ENCODE measurements at regions not wholly inside any gene's neighbourhood (a gene's known extent, or its start where the extent isn't known, plus 50 kb on each side); places are given as distances from the start of the nearest gene placed in this dataset.

DNA sequence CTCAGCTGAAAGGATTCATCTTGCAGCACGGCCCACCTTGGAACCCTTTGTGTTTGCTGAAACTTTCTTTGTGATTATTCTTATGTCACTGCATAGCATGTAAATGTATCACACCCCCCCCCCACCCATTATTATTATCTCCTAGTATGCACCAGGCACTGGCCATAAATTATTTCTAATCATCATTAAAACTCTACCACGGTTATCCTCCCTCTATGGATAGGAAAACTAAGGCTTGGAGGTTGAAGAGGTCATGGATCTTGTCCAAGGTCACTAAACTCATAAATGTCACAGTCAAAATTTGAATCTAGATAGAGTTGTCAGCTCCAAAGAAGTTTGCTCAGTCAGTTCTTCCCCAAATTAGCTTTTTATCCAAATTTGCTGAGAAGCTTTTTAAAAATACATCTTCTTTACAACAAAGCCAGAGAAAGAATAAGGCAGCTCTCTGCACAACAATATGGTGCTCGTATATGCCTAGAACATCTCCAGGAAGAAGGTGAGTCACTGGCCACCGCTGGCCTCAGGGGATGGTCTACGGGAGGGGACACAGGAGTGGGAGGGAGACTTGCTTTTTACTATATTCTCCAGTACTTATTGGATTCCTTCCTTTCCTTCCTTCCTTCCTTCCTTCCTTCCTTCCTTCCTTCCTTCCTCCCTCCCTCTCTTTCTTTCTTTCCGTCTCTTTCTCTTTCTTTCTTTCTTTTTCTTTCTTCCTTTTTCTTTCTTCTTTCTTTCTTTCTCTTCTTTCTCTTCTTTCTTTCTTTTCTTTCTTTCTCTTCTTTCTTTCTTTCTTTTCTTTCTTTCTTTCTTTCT is 134.5 kb downstream of the VEGFA start:
- no peaks in the 10 kb centered on the region for H3K4me1 Mint-ChIP-seq
- DNase-seq = no peak
- H3K36me3 Mint-ChIP-seq (ENCODE audit: low read depth) = no peaks in the 10 kb centered on the region
- CTCF ChIA-PET = no interaction called here
- H3K4me3 Mint-ChIP-seq = no peak overlapping the region
- POLR2A ChIA-PET = no interaction called here
- H3K27ac Mint-ChIP-seq = no peak overlapping the region
- H3K9me3 Mint-ChIP-seq = no peaks in the 10 kb centered on the region
- peaks cover 1% of the 10 kb centered on the region for H3K27me3 Mint-ChIP-seq

DNA sequence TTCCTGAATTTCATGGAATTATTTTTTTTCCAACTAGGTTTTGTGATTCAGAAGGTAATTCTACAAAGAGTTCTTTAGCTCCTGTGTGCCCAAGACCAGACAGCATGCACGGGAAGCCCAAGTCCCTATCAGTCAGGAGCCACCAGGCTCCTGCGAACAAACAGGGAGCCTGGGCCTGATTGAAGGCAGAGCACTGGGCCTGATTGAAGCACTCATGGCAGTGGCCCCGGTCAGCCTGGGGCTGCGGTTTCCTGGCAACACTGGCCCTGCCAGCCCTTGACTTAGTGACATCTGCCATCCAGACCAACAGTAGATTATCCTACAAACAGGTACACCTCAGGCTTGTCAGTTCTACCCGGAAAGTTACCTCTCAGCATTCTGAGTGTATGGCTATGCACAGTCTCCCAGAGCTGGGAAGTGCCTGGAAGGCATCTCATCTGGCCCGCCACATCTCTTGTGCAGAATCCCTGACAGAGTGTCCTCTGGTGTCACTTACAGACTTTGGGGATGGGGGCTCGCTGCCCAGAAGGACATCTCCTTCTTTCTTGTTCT is 133.8 kb downstream of the VEGFA start:
- no peak for DNase-seq
- H3K4me3 Mint-ChIP-seq = no peak overlapping the region
- H3K36me3 Mint-ChIP-seq (ENCODE audit: low read depth) = no peaks in the 10 kb centered on the region
- H3K4me1 Mint-ChIP-seq = no peaks in the 10 kb centered on the region
- CTCF ChIA-PET = no interaction called here
- POLR2A ChIA-PET = no interaction called here
- H3K27me3 Mint-ChIP-seq = peaks cover 1% of the 10 kb centered on the region
- no peaks in the 10 kb centered on the region for H3K9me3 Mint-ChIP-seq
- H3K27ac Mint-ChIP-seq = no peak overlapping the region

DNA sequence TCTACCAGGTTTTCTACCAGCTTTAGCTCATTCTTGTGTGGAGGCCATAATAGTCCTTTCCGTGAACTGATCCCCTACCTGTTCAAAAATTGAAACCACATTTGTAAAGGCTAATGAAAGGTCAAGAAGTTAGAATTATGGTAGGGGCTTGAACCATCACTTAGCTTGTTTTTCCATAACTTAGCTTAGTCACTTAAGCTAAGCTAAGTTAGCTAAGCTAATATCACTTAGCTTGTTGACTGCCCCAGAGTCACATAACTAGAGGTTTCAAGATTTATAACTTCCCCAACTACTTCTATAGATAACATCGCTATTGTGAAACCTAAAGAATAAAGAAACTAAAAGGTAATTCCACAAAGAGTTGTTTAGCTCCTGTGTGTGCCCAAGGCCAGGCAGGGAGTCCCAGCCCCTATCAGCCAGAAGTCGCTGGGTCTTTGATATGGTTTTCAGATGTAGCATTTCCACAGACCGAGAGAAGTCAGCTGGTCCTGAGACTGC is 131.8 kb downstream of the VEGFA start:
- peaks cover 3% of the 10 kb centered on the region for H3K9me3 Mint-ChIP-seq
- H3K4me1 Mint-ChIP-seq = no peaks in the 10 kb centered on the region
- peaks cover 1% of the 10 kb centered on the region for H3K27me3 Mint-ChIP-seq
- DNase-seq = no peak
- no peak overlapping the region for H3K27ac Mint-ChIP-seq
- no peak overlapping the region for H3K4me3 Mint-ChIP-seq
- ChIA-PET POLR2A (no interaction called here), CTCF (interaction anchor here (1.0 to 1.5 kb wide), 3 partner anchors 89 to 178 kb away, joined by 3 to 4 read pairs (median 3); no protein-coding TSS in a partner anchor)
- no peaks in the 10 kb centered on the region for H3K36me3 Mint-ChIP-seq (ENCODE audit: low read depth)

DNA sequence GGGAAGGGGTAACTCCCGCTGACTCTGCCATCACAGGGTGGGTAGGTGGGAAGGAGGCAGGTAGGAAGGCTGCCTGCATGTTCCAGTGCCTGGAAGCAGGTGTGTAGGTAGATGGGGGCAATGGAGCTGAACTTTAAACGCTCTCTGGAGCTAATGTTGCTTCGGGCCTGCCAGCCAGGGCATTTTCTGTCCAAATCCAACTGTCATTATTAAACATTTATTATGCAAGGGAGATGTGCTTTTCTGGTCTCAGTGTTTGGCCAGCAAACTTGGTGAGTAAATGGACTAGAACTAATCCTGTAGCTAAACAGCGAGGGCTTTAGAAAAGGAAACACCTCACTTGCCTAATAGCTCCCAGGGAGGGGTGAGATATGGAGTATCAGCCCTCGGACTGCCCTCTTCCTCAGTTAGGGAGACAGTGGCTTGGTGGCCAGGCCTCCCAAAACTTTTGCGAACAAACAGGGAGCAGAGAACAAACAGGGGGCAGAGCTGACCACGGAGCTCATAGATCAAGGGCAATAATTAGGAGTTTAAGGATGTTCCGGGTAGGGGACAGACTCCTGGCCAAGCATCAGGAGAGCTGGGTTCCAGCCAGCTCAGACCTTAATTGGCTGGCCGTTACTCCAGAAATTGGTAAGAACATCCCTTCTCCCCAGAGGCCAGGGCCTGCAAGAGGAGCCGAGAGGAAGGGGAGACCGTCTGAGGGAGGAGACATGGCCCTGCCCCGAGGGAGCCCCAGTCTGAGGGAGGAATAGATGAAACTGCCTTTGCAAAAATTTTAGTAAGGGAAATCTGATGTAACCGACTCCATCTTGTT is 131.1 kb downstream of the VEGFA start:
- H3K27me3 Mint-ChIP-seq = peaks cover 1% of the 10 kb centered on the region
- no peak overlapping the region for H3K4me3 Mint-ChIP-seq
- peaks cover 3% of the 10 kb centered on the region for H3K9me3 Mint-ChIP-seq
- DNase-seq = no peak
- H3K36me3 Mint-ChIP-seq (ENCODE audit: low read depth) = no peaks in the 10 kb centered on the region
- no peak overlapping the region for H3K27ac Mint-ChIP-seq
- H3K4me1 Mint-ChIP-seq = no peaks in the 10 kb centered on the region
- POLR2A ChIA-PET = no interaction called here
- CTCF ChIA-PET = interaction anchor here (1.0 to 1.5 kb wide), 2 partner anchors 173 to 179 kb away, joined by 3 read pairs; no protein-coding TSS in a partner anchor

DNA sequence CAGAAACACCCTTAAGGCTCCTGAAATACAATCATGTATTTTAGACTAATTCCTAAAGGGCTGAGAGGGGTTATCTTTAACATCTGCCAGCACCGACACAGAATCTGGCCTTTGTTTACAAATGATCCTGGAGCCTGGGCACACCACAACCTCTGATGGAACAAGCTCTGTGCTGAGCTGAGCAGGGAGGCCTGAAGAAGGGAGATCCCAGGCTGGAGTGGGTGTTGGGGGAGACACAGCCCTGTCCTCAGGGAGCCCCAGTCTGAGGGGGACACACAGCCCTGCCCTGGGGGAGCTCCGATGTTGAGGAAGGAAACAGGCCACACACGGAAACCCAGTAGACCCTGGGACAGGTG is 130.5 kb downstream of the VEGFA start:
- CTCF ChIA-PET = no interaction called here
- no peaks in the 10 kb centered on the region for H3K27me3 Mint-ChIP-seq
- no peak overlapping the region for H3K4me3 Mint-ChIP-seq
- H3K36me3 Mint-ChIP-seq (ENCODE audit: low read depth) = no peaks in the 10 kb centered on the region
- no peak overlapping the region for H3K27ac Mint-ChIP-seq
- no peak for DNase-seq
- POLR2A ChIA-PET = no interaction called here
- peaks cover 3% of the 10 kb centered on the region for H3K9me3 Mint-ChIP-seq
- no peaks in the 10 kb centered on the region for H3K4me1 Mint-ChIP-seq

DNA sequence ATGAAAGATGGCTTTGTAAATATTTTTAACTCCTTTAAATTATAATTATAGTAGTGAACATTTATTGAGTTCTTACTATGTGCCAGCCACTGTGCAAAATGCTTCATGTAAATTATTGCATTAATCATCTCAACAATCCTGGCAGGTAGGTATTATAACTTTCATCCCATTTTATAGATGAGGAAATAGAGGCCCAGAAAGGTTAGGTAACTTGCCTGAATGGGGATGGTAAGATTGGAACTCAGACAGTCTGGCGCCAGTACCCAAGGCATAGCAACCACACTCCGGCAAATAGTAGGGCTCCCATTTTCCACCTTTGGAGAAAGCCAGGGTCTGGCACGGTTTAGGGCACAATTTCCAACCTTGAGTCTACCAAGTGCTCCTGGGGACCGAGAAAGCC is 129.8 kb downstream of the VEGFA start:
- ChIA-PET POLR2A (no interaction called here), CTCF (no interaction called here)
- Mint-ChIP-seq H3K36me3 (ENCODE audit: low read depth) (no peaks in the 10 kb centered on the region), H3K4me3 (no peak overlapping the region), H3K27me3 (no peaks in the 10 kb centered on the region), H3K27ac (no peak overlapping the region), H3K4me1 (no peaks in the 10 kb centered on the region), H3K9me3 (peaks cover 3% of the 10 kb centered on the region)
- no peak for DNase-seq

DNA sequence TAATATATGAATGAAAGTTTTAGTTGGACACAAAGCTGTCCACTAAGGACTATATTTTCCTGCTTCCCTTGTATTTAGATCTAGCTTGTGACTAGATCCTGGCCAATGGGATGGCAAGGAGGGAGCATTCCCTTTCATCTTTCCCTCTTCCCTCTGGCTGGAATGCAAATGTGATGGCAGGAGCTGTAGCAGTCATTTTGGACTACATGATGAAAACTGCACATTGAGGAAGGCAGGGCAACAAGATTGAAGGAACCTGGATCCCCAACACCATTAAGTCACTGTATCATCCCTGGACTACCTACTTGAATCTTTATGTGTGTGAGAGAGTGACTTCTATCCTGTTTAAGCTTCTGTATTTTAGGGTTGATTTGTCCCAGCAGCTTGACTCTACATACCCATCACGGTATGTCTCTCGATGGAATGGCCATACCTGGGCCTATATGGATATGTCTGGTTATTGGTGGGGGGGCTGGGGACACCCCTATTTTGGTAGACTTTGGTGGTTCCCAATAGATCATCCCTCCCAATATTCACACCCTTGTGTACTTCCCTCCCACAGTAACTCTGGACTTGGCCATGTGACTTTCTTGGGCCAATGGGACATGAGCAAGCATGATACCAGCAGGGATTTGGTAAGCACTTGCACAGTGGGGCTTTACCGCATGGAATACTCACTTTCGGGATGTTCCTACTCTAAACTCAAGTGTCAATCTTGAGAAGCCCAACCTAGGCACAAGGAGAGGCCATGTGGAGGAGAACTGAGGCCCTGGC is 128.5 kb downstream of the VEGFA start:
- H3K27me3 Mint-ChIP-seq = peaks cover under 1% of the 10 kb centered on the region
- no peaks in the 10 kb centered on the region for H3K4me1 Mint-ChIP-seq
- POLR2A ChIA-PET = no interaction called here
- no peak overlapping the region for H3K27ac Mint-ChIP-seq
- H3K4me3 Mint-ChIP-seq = no peak overlapping the region
- DNase-seq = no peak
- CTCF ChIA-PET = interaction anchor here (0.9 to 1.3 kb wide), 2 partner anchors 18 to 20 kb away, joined by 3 to 4 read pairs; no protein-coding TSS in a partner anchor
- peaks cover 3% of the 10 kb centered on the region for H3K9me3 Mint-ChIP-seq
- H3K36me3 Mint-ChIP-seq (ENCODE audit: low read depth) = no peaks in the 10 kb centered on the region

DNA sequence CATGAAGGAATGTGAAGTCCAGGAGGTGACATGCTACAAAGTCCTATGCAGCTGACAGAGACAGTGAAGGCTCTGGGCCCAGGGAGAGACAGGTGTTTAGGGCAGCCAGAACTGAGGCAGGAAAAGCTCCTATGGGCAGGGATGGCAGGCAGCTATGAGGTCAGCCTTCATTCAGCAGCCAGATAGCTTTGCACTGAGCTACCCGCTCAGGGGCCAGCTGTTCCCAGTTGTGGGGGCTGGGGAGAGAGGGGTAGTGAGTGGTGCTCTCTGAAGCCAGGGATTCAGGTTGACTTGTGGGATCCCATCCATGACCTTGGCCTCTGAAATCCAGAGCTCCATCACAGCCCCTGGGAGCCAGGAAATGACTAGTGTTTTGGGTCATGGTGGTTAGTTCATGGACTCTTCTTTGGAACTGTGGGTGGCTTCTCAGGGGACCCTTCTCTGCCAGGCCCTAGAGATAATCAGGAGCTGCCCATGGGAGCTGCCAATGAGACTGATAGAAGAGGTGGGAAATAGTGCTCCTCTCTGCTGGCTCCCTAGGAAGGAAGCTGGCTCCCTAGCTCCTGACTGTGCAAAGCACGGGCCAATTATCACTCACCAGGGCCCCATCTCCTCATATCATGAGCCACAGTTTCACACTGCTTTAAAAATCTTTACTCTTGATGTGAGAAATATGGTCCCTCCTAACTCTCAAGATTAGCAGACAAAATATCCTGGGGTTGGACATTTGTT is 127.7 kb downstream of the VEGFA start:
- ChIA-PET CTCF (interaction anchor here (0.7 to 1.3 kb wide), 3 partner anchors 17 to 181 kb away, joined by 3 to 4 read pairs (median 3); no protein-coding TSS in a partner anchor), POLR2A (no interaction called here)
- H3K27me3 Mint-ChIP-seq = peaks cover 3% of the 10 kb centered on the region
- no peak overlapping the region for H3K4me3 Mint-ChIP-seq
- no peak for DNase-seq
- H3K27ac Mint-ChIP-seq = no peak overlapping the region
- H3K36me3 Mint-ChIP-seq (ENCODE audit: low read depth) = no peaks in the 10 kb centered on the region
- H3K4me1 Mint-ChIP-seq = no peaks in the 10 kb centered on the region
- H3K9me3 Mint-ChIP-seq = peaks cover 3% of the 10 kb centered on the region

DNA sequence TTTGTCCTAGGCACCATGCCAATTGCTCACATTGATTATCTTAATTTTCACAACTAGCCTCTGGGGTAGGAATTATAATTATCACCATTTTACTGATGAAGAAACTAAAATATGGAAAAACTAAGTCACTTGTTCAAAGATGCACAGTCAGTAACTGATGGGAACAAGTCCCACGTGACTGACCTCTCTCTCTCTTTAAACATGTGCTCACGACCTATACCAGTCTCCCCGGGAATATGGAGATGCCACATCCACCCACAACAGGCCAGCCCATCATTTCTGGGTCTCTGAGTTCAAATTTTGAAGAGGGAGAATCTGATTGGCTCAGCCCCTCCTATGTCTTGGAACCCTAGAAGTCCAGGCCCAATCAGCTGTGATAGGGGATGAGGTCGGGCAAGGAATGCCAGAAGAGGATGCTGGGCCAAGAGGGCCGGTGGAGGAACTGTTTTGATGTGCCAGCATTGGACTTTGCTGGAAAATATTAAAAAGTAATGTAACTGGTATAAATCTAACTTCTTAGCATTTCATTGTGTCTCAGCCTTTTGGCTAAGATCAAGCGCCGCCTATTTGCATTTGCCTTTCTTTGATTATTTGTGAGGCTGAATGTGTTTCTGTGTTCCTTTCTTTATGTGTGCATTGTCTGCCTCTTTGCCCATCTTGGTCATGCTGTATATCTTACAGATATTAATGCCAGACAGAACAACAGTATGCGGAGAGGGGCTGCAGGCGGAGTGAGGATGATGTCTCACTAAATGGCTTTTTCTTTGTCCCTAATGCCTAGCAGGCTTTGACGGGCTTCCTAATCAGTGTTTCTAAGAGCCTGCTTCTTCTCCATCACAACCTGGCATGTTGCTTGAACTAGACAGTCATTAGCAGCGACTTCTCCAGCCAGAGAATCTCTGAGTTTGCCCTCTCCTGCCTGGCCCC is 126.6 kb downstream of the VEGFA start:
- no peak for DNase-seq
- Mint-ChIP-seq H3K27me3 (peaks cover 10% of the 10 kb centered on the region), H3K27ac (no peak overlapping the region), H3K4me1 (no peaks in the 10 kb centered on the region), H3K36me3 (ENCODE audit: low read depth) (no peaks in the 10 kb centered on the region), H3K9me3 (peaks cover 3% of the 10 kb centered on the region), H3K4me3 (no peak overlapping the region)
- ChIA-PET POLR2A (no interaction called here), CTCF (interaction anchor here (0.7 kb wide), 1 partner anchor 182 kb away, joined by 3 read pairs; no protein-coding TSS in a partner anchor)

DNA sequence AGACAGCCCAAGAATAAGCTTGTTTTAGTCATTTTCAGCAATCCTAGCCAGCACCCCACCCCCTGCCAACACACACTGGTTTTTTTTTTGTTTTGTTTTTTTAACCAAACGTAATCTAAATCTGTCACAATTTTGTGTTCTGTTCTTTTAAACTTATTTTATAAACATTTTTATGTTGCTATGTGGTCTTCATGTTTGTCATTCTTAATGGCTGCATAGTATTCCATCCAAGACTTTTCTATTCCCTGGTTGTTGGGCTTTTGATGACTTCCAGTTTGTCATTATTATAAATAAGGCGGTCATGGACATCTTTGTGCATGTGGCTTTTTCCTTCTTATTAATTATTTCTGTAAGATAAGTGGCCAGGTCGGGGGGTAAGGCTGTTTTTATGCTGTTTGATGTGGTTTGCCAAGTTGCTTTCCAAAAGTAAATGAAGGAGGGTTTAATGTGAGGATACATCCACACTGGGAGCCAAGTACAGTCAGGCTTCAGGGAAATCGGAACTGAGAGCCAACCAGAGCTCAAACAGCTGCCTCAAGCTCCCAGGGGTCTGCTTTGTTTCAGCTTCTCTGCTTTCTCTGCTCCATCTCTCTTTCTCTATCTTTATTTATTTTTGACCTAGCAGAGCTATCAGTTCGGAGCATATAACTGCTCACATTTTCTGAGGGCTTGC is 125.8 kb downstream of the VEGFA start:
- Mint-ChIP-seq H3K4me1 (no peaks in the 10 kb centered on the region), H3K36me3 (ENCODE audit: low read depth) (no peaks in the 10 kb centered on the region), H3K4me3 (no peak overlapping the region), H3K27me3 (peaks cover 18% of the 10 kb centered on the region), H3K9me3 (peaks cover 3% of the 10 kb centered on the region), H3K27ac (no peak overlapping the region)
- no peak for DNase-seq
- ChIA-PET POLR2A (no interaction called here), CTCF (no interaction called here)

DNA sequence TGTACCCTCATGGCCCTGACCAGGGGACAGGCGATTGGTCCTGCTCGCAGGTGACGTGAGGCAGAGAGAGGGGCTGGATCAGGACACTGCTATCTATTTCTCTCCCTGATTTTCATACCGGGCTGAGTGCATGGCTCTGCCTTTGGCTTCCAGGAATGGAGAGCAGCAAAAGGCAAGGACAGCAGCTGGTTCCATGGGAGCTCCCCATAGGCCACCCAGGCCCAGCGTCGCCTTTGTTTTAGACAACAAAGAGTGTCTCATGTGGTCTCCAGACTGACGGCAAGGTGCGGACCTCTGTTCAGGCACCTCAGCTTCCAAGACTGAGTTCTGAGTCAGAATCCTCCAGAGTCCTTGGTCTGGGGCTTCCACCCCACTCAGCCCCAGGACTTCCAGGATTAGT is 123.1 kb downstream of the VEGFA start:
- Mint-ChIP-seq H3K36me3 (ENCODE audit: low read depth) (no peaks in the 10 kb centered on the region), H3K27ac (no peak overlapping the region), H3K9me3 (no peaks in the 10 kb centered on the region), H3K4me3 (no peak overlapping the region), H3K4me1 (no peaks in the 10 kb centered on the region), H3K27me3 (peaks cover 23% of the 10 kb centered on the region)
- DNase-seq = no peak
- CTCF ChIA-PET = no interaction called here
- POLR2A ChIA-PET = no interaction called here
